NCI-H510A treated with DMSO at 0.1 percent for 48 hours (cell line): ENCODE measurements at regions not wholly inside any gene's neighbourhood (a gene's known extent, or its start where the extent isn't known, plus 50 kb on each side); places are given as distances from the start of the nearest gene placed in this dataset.

ENCODE experiments used
- DNase-seq: peaks from one replicate; lab custom pipeline; 2025; lab: John Stamatoyannopoulos, UW

- no peak for DNase-seq
Measured at GRCh38 chr5:158398360-158399201, 539.6 kb upstream of the CLINT1 start.

- DNase-seq, result no peak
Measured at GRCh38 chr5:158397278-158397677, 538.3 kb upstream of the CLINT1 start.

- no peak for DNase-seq
Measured at GRCh38 chr5:158394102-158394501, 535.2 kb upstream of the CLINT1 start.

GRCh38 chr5:158393457-158393856, 534.5 kb upstream of the CLINT1 start:
- no peak for DNase-seq

GRCh38 chr5:158392753-158393152, 533.8 kb upstream of the CLINT1 start:
- no peak for DNase-seq

GRCh38 chr5:158390577-158390976, 531.6 kb upstream of the CLINT1 start:
- no peak for DNase-seq

GRCh38 chr5:158389786-158390185, 530.8 kb upstream of the CLINT1 start:
- no peak for DNase-seq

- no peak for DNase-seq
Measured at GRCh38 chr5:158388021-158388420, 529.1 kb upstream of the CLINT1 start.

- DNase-seq, result no peak
Measured at GRCh38 chr5:158387499-158387898, 528.6 kb upstream of the CLINT1 start.

- no peak for DNase-seq
Measured at GRCh38 chr5:158385982-158386381, 527.0 kb upstream of the CLINT1 start.

- DNase-seq, result no peak
Measured at GRCh38 chr5:158384535-158385481, 525.9 kb upstream of the CLINT1 start.

GRCh38 chr5:158383486-158383885, 524.5 kb upstream of the CLINT1 start:
- no peak for DNase-seq

- no peak for DNase-seq
Measured at GRCh38 chr5:158382473-158382872, 523.5 kb upstream of the CLINT1 start.

GRCh38 chr5:158381614-158382160, 522.7 kb upstream of the CLINT1 start:
- DNase-seq, result no peak

GRCh38 chr5:158380661-158381060, 521.7 kb upstream of the CLINT1 start:
- DNase-seq, result no peak

- DNase-seq, result no peak
Measured at GRCh38 chr5:158378931-158379330, 520.0 kb upstream of the CLINT1 start.

- DNase-seq, result no peak
Measured at GRCh38 chr5:158376679-158377078, 517.7 kb upstream of the CLINT1 start.

GRCh38 chr5:158375531-158375930, 516.6 kb upstream of the CLINT1 start:
- DNase-seq, result no peak

- DNase-seq, result no peak
Measured at GRCh38 chr5:158373608-158374395, 514.9 kb upstream of the CLINT1 start.

- DNase-seq, result no peak
Measured at GRCh38 chr5:158369241-158369640, 510.3 kb upstream of the CLINT1 start.

- no peak for DNase-seq
Measured at GRCh38 chr5:158368686-158369085, 509.7 kb upstream of the CLINT1 start.

- no peak for DNase-seq
Measured at GRCh38 chr5:158364367-158364766, 505.4 kb upstream of the CLINT1 start.
